ENCODE measurements at regions not wholly inside any gene's neighbourhood (a gene's known extent, or its start where the extent isn't known, plus 50 kb on each side); places are given as distances from the start of the nearest gene placed in this dataset.

- Histone ChIP-seq H3K4me3 (no peak overlapping the region), H3K27ac (no peak overlapping the region), H3K4me1 (no peaks in the 10 kb centered on the region), H3K27me3 (no peaks in the 10 kb centered on the region), H3K36me3 (no peaks in the 10 kb centered on the region), H3K9me3 (no peaks in the 10 kb centered on the region)
- TF ChIP-seq EP300 (IDR thresholded peaks at IDR 0.05) (no peak), CTCF (IDR thresholded peaks at IDR 0.05) (no peak), POLR2A (IDR thresholded peaks at IDR 0.05) (no peak)
- DNase-seq (ENCODE audit: low spot score in 2 of 2) = no peak
- 88 to 91% methylated on average over 5 of the region's 5 CpGs for WGBS, 2 donors
Measured at GRCh38 chr10:130952086-130952485, 359.4 kb downstream of the TCERG1L start.

GRCh38 chr10:130954326-130954905, 357.1 kb downstream of the TCERG1L start:
- 76% methylated on average over 8 of the region's 8 CpGs for WGBS, 2 donors
- Histone ChIP-seq H3K27me3 (no peaks in the 10 kb centered on the region), H3K27ac (no peak overlapping the region), H3K9me3 (no peaks in the 10 kb centered on the region), H3K4me1 (no peaks in the 10 kb centered on the region), H3K36me3 (no peaks in the 10 kb centered on the region), H3K4me3 (no peak overlapping the region)
- DNase-seq (ENCODE audit: low spot score in 2 of 2) = no peak
- TF ChIP-seq EP300 (IDR thresholded peaks at IDR 0.05) = no peak
- no peak for TF ChIP-seq POLR2A (IDR thresholded peaks at IDR 0.05)
- no peak for TF ChIP-seq CTCF (IDR thresholded peaks at IDR 0.05)

GRCh38 chr10:130956251-130956650, 355.3 kb downstream of the TCERG1L start:
- H3K9me3 ChIP-seq = no peaks in the 10 kb centered on the region
- H3K4me1 ChIP-seq = no peaks in the 10 kb centered on the region
- TF ChIP-seq EP300 (IDR thresholded peaks at IDR 0.05) = no peak
- H3K27ac ChIP-seq = no peak overlapping the region
- no peaks in the 10 kb centered on the region for H3K36me3 ChIP-seq
- WGBS, 2 donors = 55 to 57% methylated on average over 8 of the region's 8 CpGs
- H3K4me3 ChIP-seq = no peak overlapping the region
- H3K27me3 ChIP-seq = no peaks in the 10 kb centered on the region
- no peak for DNase-seq (ENCODE audit: low spot score in 2 of 2)

- Histone ChIP-seq H3K9me3 (no peaks in the 10 kb centered on the region), H3K4me3 (no peak overlapping the region), H3K36me3 (no peaks in the 10 kb centered on the region), H3K27me3 (no peaks in the 10 kb centered on the region), H3K4me1 (no peaks in the 10 kb centered on the region), H3K27ac (no peak overlapping the region)
- 56 to 83% methylated on average over 5 of the region's 5 CpGs for WGBS, 2 donors
- TF ChIP-seq EP300 (IDR thresholded peaks at IDR 0.05) = no peak
- TF ChIP-seq CTCF (IDR thresholded peaks at IDR 0.05) = no peak
- TF ChIP-seq POLR2A (IDR thresholded peaks at IDR 0.05) = no peak
- no peak for DNase-seq (ENCODE audit: low spot score in 2 of 2)
Measured at GRCh38 chr10:130957423-130957822, 354.1 kb downstream of the TCERG1L start.

GRCh38 chr10:130958003-130958402, 353.5 kb downstream of the TCERG1L start:
- no peak for DNase-seq (ENCODE audit: low spot score in 2 of 2)
- no peak for TF ChIP-seq POLR2A (IDR thresholded peaks at IDR 0.05)
- no peak for TF ChIP-seq EP300 (IDR thresholded peaks at IDR 0.05)
- no peak for TF ChIP-seq CTCF (IDR thresholded peaks at IDR 0.05)
- Histone ChIP-seq H3K27ac (no peak overlapping the region), H3K9me3 (no peaks in the 10 kb centered on the region), H3K4me1 (no peaks in the 10 kb centered on the region), H3K27me3 (no peaks in the 10 kb centered on the region), H3K36me3 (no peaks in the 10 kb centered on the region), H3K4me3 (no peak overlapping the region)
- WGBS, 2 donors = 58 to 67% methylated on average over 6 of the region's 6 CpGs
